Astrocyte of the spinal cord (primary cell): ENCODE measurements at regions not wholly inside any gene's neighbourhood (a gene's known extent, or its start where the extent isn't known, plus 50 kb on each side); places are given as distances from the start of the nearest gene placed in this dataset.

Experiments
- DNase-seq: peaks from one replicate; pipeline ENCODE4 v3.0.0; 2011; ENCODE audit warnings: low read depth, low spot score
- H3K4me3 ChIP-seq: 2 replicates; pipeline ENCODE4 v1.5.1; 2011; ENCODE audit warnings: low read depth, mild to moderate bottlenecking, low read length, moderate library complexity
- in situ Hi-C: cut with HindIII; loops from 2 replicates; pipeline ENCODE4 v1.10.0; 2017; ENCODE audit warnings: low sequenced_read_pairs
- TF ChIP-seq, protein P1 (sequence below): IDR thresholded peaks from 2 replicates; pipeline ENCODE4 v1.5.1; 2012; ENCODE audit warnings: low read depth, mild to moderate bottlenecking, low read length, inconsistent platforms

DNA sequence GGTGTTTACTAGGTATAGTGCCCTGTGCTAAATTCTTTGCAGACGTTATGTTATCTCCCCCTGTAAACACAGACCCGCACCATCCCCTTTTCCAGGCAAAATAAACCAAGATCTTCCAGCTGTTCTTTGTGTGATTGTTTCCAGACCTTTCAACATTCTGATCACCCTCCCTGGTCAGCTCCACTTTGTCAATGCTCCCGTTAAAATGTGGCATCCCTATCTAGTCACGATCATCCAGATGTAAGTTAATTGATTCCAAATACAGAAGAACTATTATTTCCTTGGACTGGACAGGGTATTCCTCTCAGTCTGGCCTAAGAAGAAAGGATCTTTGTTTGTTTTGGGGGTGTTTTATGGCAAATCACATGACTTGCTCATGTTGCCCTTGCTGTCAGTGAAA, 127.6 kb upstream of the ARID2 start:
- no peak overlapping the region for H3K4me3 ChIP-seq
- no peak for DNase-seq
- in situ Hi-C loops = no loop called here

DNA sequence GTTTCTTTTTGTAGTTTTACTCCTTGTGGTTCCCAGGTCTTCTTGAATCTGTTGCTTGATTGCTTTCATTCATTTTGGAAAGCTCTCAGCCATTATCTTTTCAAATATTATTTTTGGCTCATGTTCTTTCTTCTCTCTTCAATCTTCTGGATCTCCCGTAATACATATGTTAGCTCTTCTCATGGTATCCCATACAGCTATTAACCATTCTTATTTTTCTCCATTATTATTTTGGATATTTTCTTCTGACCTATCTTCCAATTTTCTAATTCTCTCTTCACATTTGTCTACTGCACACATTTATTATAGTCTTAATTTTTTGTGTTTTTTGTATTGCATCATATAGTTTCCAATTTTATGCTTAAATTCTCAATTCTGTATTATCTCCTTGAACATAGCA, 123.9 kb upstream of the ARID2 start:
- TF ChIP-seq, protein P1, sequence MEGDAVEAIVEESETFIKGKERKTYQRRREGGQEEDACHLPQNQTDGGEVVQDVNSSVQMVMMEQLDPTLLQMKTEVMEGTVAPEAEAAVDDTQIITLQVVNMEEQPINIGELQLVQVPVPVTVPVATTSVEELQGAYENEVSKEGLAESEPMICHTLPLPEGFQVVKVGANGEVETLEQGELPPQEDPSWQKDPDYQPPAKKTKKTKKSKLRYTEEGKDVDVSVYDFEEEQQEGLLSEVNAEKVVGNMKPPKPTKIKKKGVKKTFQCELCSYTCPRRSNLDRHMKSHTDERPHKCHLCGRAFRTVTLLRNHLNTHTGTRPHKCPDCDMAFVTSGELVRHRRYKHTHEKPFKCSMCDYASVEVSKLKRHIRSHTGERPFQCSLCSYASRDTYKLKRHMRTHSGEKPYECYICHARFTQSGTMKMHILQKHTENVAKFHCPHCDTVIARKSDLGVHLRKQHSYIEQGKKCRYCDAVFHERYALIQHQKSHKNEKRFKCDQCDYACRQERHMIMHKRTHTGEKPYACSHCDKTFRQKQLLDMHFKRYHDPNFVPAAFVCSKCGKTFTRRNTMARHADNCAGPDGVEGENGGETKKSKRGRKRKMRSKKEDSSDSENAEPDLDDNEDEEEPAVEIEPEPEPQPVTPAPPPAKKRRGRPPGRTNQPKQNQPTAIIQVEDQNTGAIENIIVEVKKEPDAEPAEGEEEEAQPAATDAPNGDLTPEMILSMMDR = no peak

More for the DNA sequence above, 127.6 kb upstream of the ARID2 start:
- TF ChIP-seq, protein P1 = no peak

DNA sequence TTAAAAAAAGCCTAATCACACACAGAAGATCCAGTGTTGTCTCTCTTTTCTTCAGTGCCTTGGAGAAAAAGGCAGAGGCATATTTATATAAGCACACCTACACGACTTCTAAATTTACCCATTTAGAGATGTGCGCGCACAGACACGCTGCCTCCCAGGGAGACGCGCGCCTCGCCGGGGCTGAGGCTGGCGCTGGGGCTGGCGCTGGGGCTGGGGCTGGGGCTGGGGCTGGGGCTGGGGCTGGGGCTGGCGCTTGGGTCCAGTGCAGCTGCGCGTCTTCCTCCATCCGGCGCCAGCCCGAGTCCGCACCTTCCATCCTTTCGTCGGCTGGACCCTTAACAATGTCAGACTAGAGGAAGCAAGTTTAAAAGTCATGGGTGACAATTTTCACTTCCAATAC, 118.4 kb upstream of the ARID2 start:
- peak overlapping the region; percentile 6 for H3K4me3 ChIP-seq
- in situ Hi-C loops = no loop called here
- TF ChIP-seq, protein P1 = no peak
- DNase-seq = no peak

More for the DNA sequence above, 123.9 kb upstream of the ARID2 start:
- in situ Hi-C loops = no loop called here
- DNase-seq = no peak
- no peak overlapping the region for H3K4me3 ChIP-seq

DNA sequence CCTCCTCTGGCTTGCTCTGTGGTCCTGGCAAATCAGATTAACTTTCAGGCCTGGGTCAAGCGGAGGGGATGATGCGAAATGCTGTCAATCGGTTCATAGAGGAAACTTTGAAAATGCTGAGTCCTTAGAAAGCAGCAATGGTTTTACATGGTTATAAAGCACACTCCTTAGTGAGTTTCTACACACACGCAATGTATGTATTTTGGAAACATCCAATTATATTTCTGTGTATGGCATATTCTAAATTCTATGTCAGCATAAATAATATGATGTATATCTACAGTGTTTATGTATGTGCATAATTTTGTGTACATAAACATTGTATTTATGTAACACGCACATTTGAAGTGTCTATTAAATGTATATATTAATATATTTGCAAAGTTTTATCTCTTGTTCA, 118.0 kb upstream of the ARID2 start:
- DNase-seq = no peak
- H3K4me3 ChIP-seq = no peak overlapping the region
- TF ChIP-seq, protein P1 = no peak
- in situ Hi-C loops = no loop called here

DNA sequence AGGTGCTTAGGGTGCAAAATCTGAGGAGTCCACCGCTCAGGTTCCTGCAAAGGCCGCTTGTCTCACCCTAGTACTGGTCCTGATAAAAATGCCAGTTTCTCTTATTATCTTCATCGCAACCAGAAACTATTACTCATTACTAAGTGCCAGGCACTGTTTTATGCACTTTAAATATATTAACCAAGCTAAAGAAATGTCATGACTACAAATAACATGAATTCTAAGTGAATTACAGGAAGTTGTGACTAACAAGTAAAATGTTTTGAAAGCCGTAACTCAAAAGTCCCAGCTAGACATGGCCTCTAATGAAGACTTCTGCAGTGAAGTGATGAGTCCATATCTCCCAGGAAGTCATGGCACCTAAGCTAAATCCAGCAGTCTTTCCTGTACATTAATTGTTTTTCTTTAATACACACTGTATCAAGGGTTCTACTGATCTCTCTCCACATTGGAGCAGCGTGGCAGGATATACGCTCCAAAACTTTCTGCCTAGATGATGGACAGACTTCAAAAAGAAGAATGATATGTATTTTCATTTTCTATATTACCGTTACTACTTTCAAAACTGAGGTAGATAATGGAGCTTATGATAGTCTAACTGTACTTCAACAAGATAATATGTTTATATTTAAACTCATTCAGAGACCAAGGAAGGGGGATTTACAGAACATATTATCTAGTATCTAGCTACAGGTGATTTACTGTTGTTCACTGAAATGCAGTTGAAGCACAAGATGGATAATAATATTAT, 117.3 kb upstream of the ARID2 start:
- in situ Hi-C loops = no loop called here
- DNase-seq = peak; percentile 20
- H3K4me3 ChIP-seq = no peak overlapping the region
- TF ChIP-seq, protein P1 = no peak

GRCh38 chr12:45613296-45613695, 116.2 kb upstream of the ARID2 start:
- in situ Hi-C loops = no loop called here
- TF ChIP-seq, protein P1 = no peak
- H3K4me3 ChIP-seq = no peak overlapping the region
- DNase-seq = peak; percentile 52
